Neuronal stem cell (in vitro differentiated cells): ENCODE measurements at regions not wholly inside any gene's neighbourhood (a gene's known extent, or its start where the extent isn't known, plus 50 kb on each side); places are given as distances from the start of the nearest gene placed in this dataset.

ENCODE experiments used
- DNase-seq: peaks from one replicate; pipeline ENCODE4 v3.0.0-alpha.2; 2013; ENCODE audit warnings: low spot score
- H2AFZ ChIP-seq: one replicate; pipeline ENCODE4 v1.6.1; 2013; ENCODE audit warnings: mild to moderate bottlenecking, low read length, inconsistent platforms
- H2AK5ac ChIP-seq: 2 replicates; pipeline ENCODE4 v1.6.1; 2013; ENCODE audit warnings: low read depth, mild to moderate bottlenecking, inconsistent platforms, low read length, moderate library complexity, mixed read lengths
- H2BK120ac ChIP-seq: 2 replicates; pipeline ENCODE4 v1.6.1; 2013; ENCODE audit warnings: low read depth, mild to moderate bottlenecking, inconsistent platforms, low read length, moderate library complexity, mixed read lengths
- H2BK12ac ChIP-seq: one replicate; pipeline ENCODE4 v1.6.1; 2013; ENCODE audit warnings: low read length, inconsistent platforms
- H2BK15ac ChIP-seq: 2 replicates; pipeline ENCODE4 v1.6.1; 2013; ENCODE audit warnings: mild to moderate bottlenecking, low read length, inconsistent platforms, mixed read lengths
- H2BK5ac ChIP-seq: one replicate; pipeline ENCODE4 v1.6.1; 2013; ENCODE audit warnings: inconsistent platforms, mild to moderate bottlenecking, low read length, moderate library complexity
- H3K14ac ChIP-seq: one replicate; pipeline ENCODE4 v1.6.1; 2013; ENCODE audit warnings: low read length, inconsistent platforms
- H3K18ac ChIP-seq: 2 replicates; pipeline ENCODE4 v1.6.1; 2013; ENCODE audit warnings: low read length, inconsistent platforms
- H3K23ac ChIP-seq: 2 replicates; pipeline ENCODE4 v1.6.1; 2013; ENCODE audit warnings: low read depth, mild to moderate bottlenecking, mixed read lengths, low read length, inconsistent platforms; ENCODE audit not compliant: poor library complexity
- H3K27ac ChIP-seq: replicated peaks from 3 replicates; pipeline ENCODE4 v1.5.1; 2013; ENCODE audit warnings: low read length, inconsistent platforms
- H3K27me3 ChIP-seq, 3 experiments: 2 replicates each; pipeline ENCODE4 v1.6.1; 2013; ENCODE audit warnings: low read length in 3 of 3, mild to moderate bottlenecking in 2 of 3, inconsistent platforms in 1 of 3, low read depth in 1 of 3, mixed read lengths in 1 of 3, moderate library complexity in 1 of 3; ENCODE audit not compliant: control insufficient read depth in 3 of 3, insufficient read depth in 3 of 3
- H3K36me3 ChIP-seq, 2 donors: replicated peaks in 1 of 2; 2 replicates each; pipeline ENCODE4 v1.6.1; 2013; ENCODE audit warnings: low read length in 2 of 2; ENCODE audit not compliant: control insufficient read depth in 2 of 2, insufficient read depth in 2 of 2
- H3K4ac ChIP-seq: 2 replicates; pipeline ENCODE4 v1.6.1; 2013; ENCODE audit warnings: inconsistent platforms, mild to moderate bottlenecking, low read length, moderate library complexity
- H3K4me1 ChIP-seq, 2 donors: 1 replicate in 1 of 2; 2 replicates in 1 of 2; pipeline ENCODE4 v1.6.1; 2013; ENCODE audit warnings: low read length in 2 of 2, low read depth in 1 of 2; ENCODE audit not compliant: control insufficient read depth in 2 of 2, insufficient read depth in 1 of 2
- H3K4me2 ChIP-seq: one replicate; pipeline ENCODE4 v1.6.1; 2013; ENCODE audit warnings: mild to moderate bottlenecking, low read length, inconsistent platforms; ENCODE audit not compliant: insufficient read depth, poor library complexity, severe bottlenecking
- H3K4me3 ChIP-seq, 2 donors: 2 replicates each; pipeline ENCODE4 v1.5.1; 2013; ENCODE audit warnings: low read length in 2 of 2, mild to moderate bottlenecking in 2 of 2, inconsistent platforms in 1 of 2, moderate library complexity in 1 of 2
- H3K79me1 ChIP-seq: one replicate; pipeline ENCODE4 v1.6.1; 2013; ENCODE audit warnings: low read depth, mild to moderate bottlenecking, inconsistent platforms, low read length, moderate library complexity
- H3K9ac ChIP-seq: one replicate; pipeline ENCODE4 v1.6.1; 2013; ENCODE audit warnings: mild to moderate bottlenecking, low read depth, low read length, inconsistent platforms; ENCODE audit not compliant: poor library complexity
- H3K9me3 ChIP-seq, 2 donors: replicated peaks in 1 of 2; 2 replicates each; pipeline versions ENCODE3 to v1.6.1; 2013; ENCODE audit warnings: low read length in 2 of 2, mild to moderate bottlenecking in 2 of 2, inconsistent platforms in 1 of 2, low read depth in 1 of 2, mixed read lengths in 1 of 2, moderate library complexity in 1 of 2; ENCODE audit not compliant: control insufficient read depth in 2 of 2, insufficient read depth in 1 of 2
- H4K8ac ChIP-seq: one replicate; pipeline ENCODE4 v1.6.1; 2013; ENCODE audit warnings: low read depth, mild to moderate bottlenecking, inconsistent platforms, low read length, moderate library complexity
- H4K91ac ChIP-seq: one replicate; pipeline ENCODE4 v1.6.1; 2013; ENCODE audit warnings: low read length, low read depth, mild to moderate bottlenecking, inconsistent platforms; ENCODE audit not compliant: poor library complexity
- WGBS, 2 donors: extraction: QIAGEN DNeasy Blood & Tissue Kit; methylation state at CpG; one replicate each; pipeline ENCODE4 v1.1.7; 2013; ENCODE audit warnings: missing lambda C conversion rate in 2 of 2, mixed read lengths in 1 of 2; ENCODE audit not compliant: insufficient read length in 2 of 2, insufficient replicate concordance in 1 of 2; ENCODE audit errors: extremely low coverage in 2 of 2; 5-methylcytosine and 5-hydroxymethylcytosine counted together

DNA sequence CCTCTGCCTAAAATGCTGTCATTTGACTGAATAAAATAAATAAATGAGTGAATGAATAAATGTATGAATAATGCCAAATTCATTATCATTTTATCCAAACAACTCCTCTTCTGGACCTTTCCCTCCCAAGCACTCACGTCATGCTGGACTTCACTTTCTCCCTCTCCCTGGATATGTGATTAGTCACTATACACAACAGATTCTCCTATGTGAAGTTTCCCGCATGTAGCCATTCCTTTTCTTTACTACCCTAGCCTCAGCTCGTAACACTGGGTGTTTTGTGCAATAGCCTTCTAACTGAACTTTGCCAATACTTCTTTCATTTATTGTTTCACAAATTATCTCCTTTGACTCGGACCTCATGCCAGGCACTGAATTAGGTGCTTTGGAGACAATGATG, 87.6 kb upstream of the IL6 start:
- H3K4me2 ChIP-seq = no peak overlapping the region
- H2BK5ac ChIP-seq = no peak overlapping the region
- no peak overlapping the region for H2BK15ac ChIP-seq
- H3K79me1 ChIP-seq = no peaks in the 10 kb centered on the region
- H3K23ac ChIP-seq = no peak overlapping the region
- H3K9ac ChIP-seq = no peak overlapping the region
- H2AFZ ChIP-seq = no peak overlapping the region
- H3K36me3 ChIP-seq = no peaks in the 10 kb centered on the region
- no CpG with 5 or more reads among the region's 4 CpGs for WGBS, 2 donors
- no peaks in the 10 kb centered on the region for H3K27me3 ChIP-seq
- H2BK12ac ChIP-seq = no peak overlapping the region
- no peak overlapping the region for H4K8ac ChIP-seq
- no peak overlapping the region for H4K91ac ChIP-seq
- H3K4me3 ChIP-seq = no peak overlapping the region
- no peaks in the 10 kb centered on the region for H3K4me1 ChIP-seq
- H2AK5ac ChIP-seq = no peak overlapping the region
- no peak for DNase-seq
- H3K9me3 ChIP-seq = no peaks in the 10 kb centered on the region
- H3K27ac ChIP-seq = no peak overlapping the region
- H2BK120ac ChIP-seq = no peak overlapping the region
- H3K14ac ChIP-seq = no peak overlapping the region
- H3K4ac ChIP-seq = no peak overlapping the region
- no peak overlapping the region for H3K18ac ChIP-seq

DNA sequence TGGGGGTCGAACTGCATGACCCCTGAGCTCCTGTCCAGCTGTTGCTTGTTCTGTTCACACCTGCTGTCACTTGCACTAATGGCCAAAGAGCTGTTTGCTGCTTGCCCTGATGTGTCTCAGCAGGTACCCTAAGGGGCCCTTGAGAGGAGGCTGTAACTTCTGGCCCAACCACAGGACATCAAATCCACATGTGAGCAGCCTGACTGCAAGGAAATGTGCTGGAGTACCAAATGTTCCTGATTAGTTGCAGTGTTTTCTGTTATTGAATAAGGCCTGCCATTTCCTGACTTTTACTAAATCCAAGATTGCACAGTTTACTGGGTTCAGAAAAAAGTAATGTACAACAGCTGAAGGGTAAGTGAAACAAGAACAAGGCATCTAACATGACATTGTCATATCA, 91.7 kb upstream of the IL6 start:
- H3K4ac ChIP-seq = no peak overlapping the region
- DNase-seq = no peak
- H3K27me3 ChIP-seq = no peaks in the 10 kb centered on the region
- no peak overlapping the region for H3K18ac ChIP-seq
- H2BK5ac ChIP-seq = no peak overlapping the region
- H3K9ac ChIP-seq = no peak overlapping the region
- no peak overlapping the region for H2BK120ac ChIP-seq
- H2AFZ ChIP-seq = no peak overlapping the region
- H2BK12ac ChIP-seq = no peak overlapping the region
- no peak overlapping the region for H2BK15ac ChIP-seq
- H3K36me3 ChIP-seq = no peaks in the 10 kb centered on the region
- no CpG with 5 or more reads among the region's 1 CpG for WGBS, 2 donors
- H3K4me2 ChIP-seq = no peak overlapping the region
- no peak overlapping the region for H3K23ac ChIP-seq
- no peaks in the 10 kb centered on the region for H3K9me3 ChIP-seq
- no peak overlapping the region for H3K14ac ChIP-seq
- H3K4me1 ChIP-seq = no peaks in the 10 kb centered on the region
- no peak overlapping the region for H4K91ac ChIP-seq
- H3K79me1 ChIP-seq = no peaks in the 10 kb centered on the region
- no peak overlapping the region for H3K4me3 ChIP-seq
- no peak overlapping the region for H2AK5ac ChIP-seq
- H3K27ac ChIP-seq = no peak overlapping the region
- H4K8ac ChIP-seq = no peak overlapping the region

DNA sequence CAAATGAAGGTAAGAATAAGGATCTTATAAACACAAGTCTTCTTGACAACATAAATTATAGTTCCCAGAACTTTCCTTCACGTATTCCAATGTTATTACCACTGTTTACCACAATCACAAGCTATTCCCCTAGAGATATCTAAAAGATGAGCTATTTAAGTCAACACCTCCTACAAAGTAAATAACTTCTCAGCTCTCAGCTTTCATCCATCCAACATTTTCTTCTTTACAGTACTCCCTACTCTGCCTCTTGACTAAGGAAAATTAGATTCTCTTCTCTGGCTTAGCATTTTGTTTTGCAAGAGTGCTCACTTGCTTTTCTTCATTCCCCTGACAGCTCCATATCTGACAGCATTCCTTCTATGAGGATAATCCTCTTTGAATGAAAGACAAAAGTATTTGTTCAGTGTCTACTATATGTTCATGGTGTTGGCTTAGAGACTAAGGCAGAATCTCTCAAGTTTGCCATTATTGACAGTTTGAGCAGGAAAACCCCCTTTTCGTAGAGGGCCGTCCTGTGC, 93.0 kb upstream of the IL6 start:
- no peak overlapping the region for H2AFZ ChIP-seq
- no peak overlapping the region for H2BK120ac ChIP-seq
- H3K4me2 ChIP-seq = no peak overlapping the region
- no peak overlapping the region for H3K23ac ChIP-seq
- H4K91ac ChIP-seq = no peak overlapping the region
- H4K8ac ChIP-seq = no peak overlapping the region
- no peaks in the 10 kb centered on the region for H3K4me1 ChIP-seq
- no peak overlapping the region for H3K14ac ChIP-seq
- no peak overlapping the region for H3K18ac ChIP-seq
- no peaks in the 10 kb centered on the region for H3K36me3 ChIP-seq
- H3K27ac ChIP-seq = no peak overlapping the region
- H3K27me3 ChIP-seq = no peaks in the 10 kb centered on the region
- H2BK5ac ChIP-seq = no peak overlapping the region
- WGBS, 2 donors = no CpG with 5 or more reads among the region's 3 CpGs
- H3K4me3 ChIP-seq = no peak overlapping the region
- no peak overlapping the region for H2AK5ac ChIP-seq
- DNase-seq = no peak
- no peaks in the 10 kb centered on the region for H3K9me3 ChIP-seq
- H3K4ac ChIP-seq = no peak overlapping the region
- no peak overlapping the region for H3K9ac ChIP-seq
- H2BK12ac ChIP-seq = no peak overlapping the region
- no peaks in the 10 kb centered on the region for H3K79me1 ChIP-seq
- H2BK15ac ChIP-seq = no peak overlapping the region

DNA sequence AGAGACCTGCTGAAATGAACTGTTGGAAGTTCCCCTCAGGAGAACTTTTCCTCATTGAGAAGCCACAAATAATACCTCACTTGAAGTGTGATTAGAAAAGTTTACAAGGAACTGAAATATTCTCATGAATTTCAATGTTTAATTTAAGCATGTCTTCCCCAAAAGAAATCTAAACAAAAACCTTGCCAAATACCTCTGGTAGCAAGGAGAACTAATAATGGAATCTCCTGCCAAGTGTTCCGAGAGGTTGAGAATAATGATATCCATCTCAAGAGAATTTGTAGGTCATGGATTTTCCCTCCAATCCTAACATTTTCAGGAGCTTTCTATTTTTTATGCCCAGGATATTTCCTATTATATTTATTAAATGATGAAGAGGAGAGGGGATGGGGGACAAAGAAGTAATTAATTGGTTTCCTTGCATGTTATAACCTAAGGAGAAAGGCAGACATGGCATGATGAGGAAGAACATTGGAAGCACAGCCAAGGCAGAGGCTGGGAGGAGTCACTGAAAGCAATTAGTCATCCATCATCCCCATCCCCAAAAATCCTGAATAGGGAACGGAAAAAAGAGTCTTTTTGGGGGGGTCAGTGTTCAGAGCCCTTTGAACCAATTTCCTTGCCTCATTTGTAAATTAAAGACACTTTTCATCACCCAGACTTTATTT, 93.6 kb upstream of the IL6 start:
- Histone ChIP-seq H2BK15ac (no peak overlapping the region), H3K18ac (no peak overlapping the region), H2AK5ac (no peak overlapping the region), H3K4me3 (no peak overlapping the region), H3K14ac (no peak overlapping the region), H3K4ac (no peak overlapping the region), H3K4me2 (no peak overlapping the region), H3K27ac (no peak overlapping the region), H3K23ac (no peak overlapping the region), H2BK12ac (no peak overlapping the region), H3K4me1 (no peaks in the 10 kb centered on the region), H3K9ac (no peak overlapping the region), H3K79me1 (no peaks in the 10 kb centered on the region), H2AFZ (no peak overlapping the region), H3K9me3 (no peaks in the 10 kb centered on the region), H4K8ac (no peak overlapping the region), H2BK120ac (no peak overlapping the region), H4K91ac (no peak overlapping the region), H2BK5ac (no peak overlapping the region), H3K27me3 (no peaks in the 10 kb centered on the region), H3K36me3 (no peaks in the 10 kb centered on the region)
- DNase-seq = no peak
- WGBS, 2 donors = no CpG with 5 or more reads among the region's 2 CpGs
